Sigmoid colon (tissue), 6 donors: ENCODE measurements at regions not wholly inside any gene's neighbourhood (a gene's known extent, or its start where the extent isn't known, plus 50 kb on each side); places are given as distances from the start of the nearest gene placed in this dataset.

Experiments used
- DNase-seq: peaks from one replicate; pipeline ENCODE4 v3.0.0-alpha.2; 2019
- H3K27ac ChIP-seq, 4 donors: fragments of 200-600 bp; sonication (generic); one replicate each; pipeline ENCODE4 v1.5.1; 2016 to 2019; ENCODE audit warnings: mild to moderate bottlenecking in 1 of 4
- H3K27me3 ChIP-seq, 3 donors: fragments of 200-600 bp; sonication (generic); one replicate each; pipeline ENCODE4 v1.5.1; 2019; ENCODE audit warnings: mild to moderate bottlenecking in 1 of 3
- H3K36me3 ChIP-seq, 4 donors: fragments of 200-600 bp; sonication (generic); one replicate each; pipeline ENCODE4 v1.5.1; 2016 to 2019
- H3K4me1 ChIP-seq, 4 donors: fragments of 200-600 bp; sonication (generic); one replicate each; pipeline ENCODE4 v1.5.1; 2017 to 2019
- H3K4me3 ChIP-seq, 4 donors: fragments of 200-600 bp; sonication (generic); one replicate each; pipeline ENCODE4 v1.5.1; 2017 to 2019; ENCODE audit warnings: mild to moderate bottlenecking in 2 of 4, moderate library complexity in 1 of 4
- H3K9me3 ChIP-seq, 4 donors: fragments of 200-600 bp in 3 of 4; sonication (generic) in 3 of 4; one replicate each; pipeline versions ENCODE4 v1.5.1 to v1.6.1; 2013 to 2019
- CTCF ChIP-seq, 4 experiments: fragments of 450-650 bp in 3 of 4; fragments of 200-600 bp in 1 of 4; IDR thresholded peaks; one replicate each; pipeline ENCODE4 v1.5.1; 2016 to 2019; ENCODE audit warnings: antibody characterized with exemption in 4 of 4, mild to moderate bottlenecking in 3 of 4, moderate library complexity in 2 of 4
- EP300 ChIP-seq, 4 donors: sonication (generic); formaldehyde crosslinking; IDR thresholded peaks; one replicate each; pipeline ENCODE4 v1.6.1; 2017; ENCODE audit warnings: antibody characterized with exemption in 4 of 4
- POLR2A ChIP-seq, 2 donors: fragments of 450-650 bp; IDR thresholded peaks; one replicate each; pipeline ENCODE4 v1.6.1; 2016; ENCODE audit warnings: antibody characterized with exemption in 2 of 2, mild to moderate bottlenecking in 2 of 2, moderate library complexity in 2 of 2
- POLR2AphosphoS5 ChIP-seq, 4 donors: sonication (generic); formaldehyde crosslinking; IDR thresholded peaks; one replicate each; pipeline ENCODE4 v1.6.1; 2017; ENCODE audit warnings: antibody characterized with exemption in 4 of 4
- WGBS, 2 donors: extraction: QIAGEN DNeasy Blood & Tissue Kit; methylation state at CpG; one replicate each; pipeline ENCODE4 v1.1.7; 2013; 5-methylcytosine and 5-hydroxymethylcytosine counted together
- intact Hi-C: fragments of 100-400 bp; cut with DNase I; formaldehyde crosslinking; loops from one replicate; pipeline ENCODE4 v1.15.1; 2023
- donor health status: healthy with polysubstance abuse.
- donor health status: healthy.

GRCh38 chr5:98458726-98459125, 314.7 kb upstream of the RGMB start:
- TF ChIP-seq EP300 (IDR thresholded peaks at IDR 0.05) = no peak
- TF ChIP-seq POLR2AphosphoS5 (IDR thresholded peaks at IDR 0.05) = no peak
- TF ChIP-seq POLR2A (IDR thresholded peaks at IDR 0.05) = no peak
- no peak for TF ChIP-seq CTCF (IDR thresholded peaks at IDR 0.05)
- intact Hi-C loops = loop anchor here (10.0 kb wide), 1 partner anchor 306 kb away; no protein-coding TSS in a partner anchor
- no peaks in the 10 kb centered on the region for H3K9me3 ChIP-seq

GRCh38 chr5:98460536-98460935, 312.9 kb upstream of the RGMB start:
- no peaks in the 10 kb centered on the region for H3K27me3 ChIP-seq
- H3K9me3 ChIP-seq = no peaks in the 10 kb centered on the region
- H3K4me3 ChIP-seq = no peak overlapping the region
- 45 to 52% methylated on average over 1 of the region's 1 CpG for WGBS, 2 donors
- TF ChIP-seq CTCF (IDR thresholded peaks at IDR 0.05) = no peak
- TF ChIP-seq POLR2AphosphoS5 (IDR thresholded peaks at IDR 0.05) = no peak
- no peak for TF ChIP-seq EP300 (IDR thresholded peaks at IDR 0.05)
- no peak for TF ChIP-seq POLR2A (IDR thresholded peaks at IDR 0.05)
- H3K36me3 ChIP-seq = no peaks in the 10 kb centered on the region
- H3K27ac ChIP-seq = no peak overlapping the region
- intact Hi-C loops = no loop called here
- DNase-seq = no peak
- H3K4me1 ChIP-seq = no peaks in the 10 kb centered on the region

More at GRCh38 chr5:98458726-98459125, 314.7 kb upstream of the RGMB start:
- H3K27me3 ChIP-seq = no peaks in the 10 kb centered on the region
- no peak for DNase-seq
- no peaks in the 10 kb centered on the region for H3K4me1 ChIP-seq
- no peak overlapping the region for H3K27ac ChIP-seq
- H3K4me3 ChIP-seq = no peak overlapping the region
- no peaks in the 10 kb centered on the region for H3K36me3 ChIP-seq

GRCh38 chr5:98461485-98461884, 312.0 kb upstream of the RGMB start:
- no peaks in the 10 kb centered on the region for H3K36me3 ChIP-seq
- H3K27ac ChIP-seq = no peak overlapping the region
- no peaks in the 10 kb centered on the region for H3K27me3 ChIP-seq
- no peaks in the 10 kb centered on the region for H3K4me1 ChIP-seq
- 85 to 89% methylated on average over 3 of the region's 3 CpGs for WGBS, 2 donors
- intact Hi-C loops = no loop called here
- no peak for DNase-seq
- no peak overlapping the region for H3K4me3 ChIP-seq
- no peak for TF ChIP-seq CTCF (IDR thresholded peaks at IDR 0.05)
- TF ChIP-seq POLR2AphosphoS5 (IDR thresholded peaks at IDR 0.05) = no peak
- TF ChIP-seq EP300 (IDR thresholded peaks at IDR 0.05) = no peak
- TF ChIP-seq POLR2A (IDR thresholded peaks at IDR 0.05) = no peak
- no peaks in the 10 kb centered on the region for H3K9me3 ChIP-seq

- TF ChIP-seq POLR2AphosphoS5 (IDR thresholded peaks at IDR 0.05) = no peak
- no peak for TF ChIP-seq POLR2A (IDR thresholded peaks at IDR 0.05)
- TF ChIP-seq EP300 (IDR thresholded peaks at IDR 0.05) = no peak
- no peak for TF ChIP-seq CTCF (IDR thresholded peaks at IDR 0.05)
- H3K36me3 ChIP-seq = no peaks in the 10 kb centered on the region
- 36 to 71% methylated on average over 4 of the region's 4 CpGs for WGBS, 2 donors
- no peak overlapping the region for H3K4me3 ChIP-seq
- no peaks in the 10 kb centered on the region for H3K27me3 ChIP-seq
- no peaks in the 10 kb centered on the region for H3K4me1 ChIP-seq
- DNase-seq = no peak
- no peaks in the 10 kb centered on the region for H3K9me3 ChIP-seq
- no peak overlapping the region for H3K27ac ChIP-seq
- intact Hi-C loops = no loop called here
Measured at GRCh38 chr5:98463222-98463621, 310.2 kb upstream of the RGMB start.

- DNase-seq = no peak
- Histone ChIP-seq H3K9me3 (no peaks in the 10 kb centered on the region), H3K27ac (no peak overlapping the region), H3K4me1 (no peaks in the 10 kb centered on the region), H3K4me3 (no peak overlapping the region), H3K36me3 (no peaks in the 10 kb centered on the region), H3K27me3 (no peaks in the 10 kb centered on the region)
- 65 to 85% methylated on average over 5 of the region's 5 CpGs for WGBS, 2 donors
- intact Hi-C loops = no loop called here
- no peak for TF ChIP-seq POLR2AphosphoS5 (IDR thresholded peaks at IDR 0.05)
- TF ChIP-seq EP300 (IDR thresholded peaks at IDR 0.05) = no peak
- no peak for TF ChIP-seq CTCF (IDR thresholded peaks at IDR 0.05)
- no peak for TF ChIP-seq POLR2A (IDR thresholded peaks at IDR 0.05)
Measured at GRCh38 chr5:98463676-98464075, 309.8 kb upstream of the RGMB start.
